ENCODE measurements at regions not wholly inside any gene's neighbourhood (a gene's known extent, or its start where the extent isn't known, plus 50 kb on each side); places are given as distances from the start of the nearest gene placed in this dataset.

GRCh38 chr7:425794-426188 is 93.9 kb downstream of the PDGFA start:
- no peak for TF ChIP-seq CTCF (IDR thresholded peaks at IDR 0.05)
- TF ChIP-seq POLR2A (IDR thresholded peaks at IDR 0.05): no peak
